ENCODE measurements at regions not wholly inside any gene's neighbourhood (a gene's known extent, or its start where the extent isn't known, plus 50 kb on each side); places are given as distances from the start of the nearest gene placed in this dataset.
A peak's percentile ranks its signal among the peaks of the same experiment; 100 is the strongest.
"Not testable (repeated sequence)": the region's sequence is repeated elsewhere in the genome, so short reads cannot be mapped to it uniquely, and the experiment has no call there.

DNA sequence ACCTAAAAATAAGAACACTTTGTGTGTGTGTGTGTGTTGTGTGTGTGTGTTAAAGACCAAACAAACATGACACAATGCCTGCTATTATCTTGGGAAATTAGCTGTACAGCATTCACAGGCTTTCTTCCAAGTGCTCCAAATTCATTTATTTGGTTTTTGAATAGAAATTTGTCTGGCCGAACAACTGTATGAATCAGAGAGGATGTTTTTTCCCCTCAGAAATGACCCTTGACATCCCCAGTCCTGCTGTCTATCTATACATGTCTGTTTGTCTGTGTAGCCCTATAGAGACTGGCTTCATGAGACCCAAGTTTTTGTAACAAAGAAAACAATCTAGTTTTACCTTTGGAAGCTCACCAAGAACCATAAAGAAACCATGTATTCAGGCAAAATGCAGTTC, 549.8 kb downstream of the NSUN3 start:
- DNase-seq: no peak

DNA sequence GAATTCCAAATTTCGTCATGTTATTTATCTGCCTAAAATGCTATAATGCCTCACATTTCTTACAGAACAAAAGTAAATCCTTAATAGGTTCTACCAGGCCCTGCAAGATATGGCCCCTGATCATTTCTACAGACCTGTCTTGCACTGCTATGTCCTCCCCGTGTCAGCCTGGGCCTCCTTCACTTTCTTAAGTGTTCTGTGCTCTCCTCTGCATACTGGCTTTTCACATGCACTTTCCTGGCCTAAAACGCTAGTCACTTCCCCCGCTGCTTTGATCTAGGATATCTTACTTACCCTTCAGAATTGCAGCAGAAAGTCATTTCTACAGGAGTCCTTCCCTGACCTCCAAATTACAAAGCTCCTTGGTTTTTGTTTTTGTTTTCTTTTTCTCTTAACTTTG, 551.3 kb downstream of the NSUN3 start:
- no peak for DNase-seq

DNA sequence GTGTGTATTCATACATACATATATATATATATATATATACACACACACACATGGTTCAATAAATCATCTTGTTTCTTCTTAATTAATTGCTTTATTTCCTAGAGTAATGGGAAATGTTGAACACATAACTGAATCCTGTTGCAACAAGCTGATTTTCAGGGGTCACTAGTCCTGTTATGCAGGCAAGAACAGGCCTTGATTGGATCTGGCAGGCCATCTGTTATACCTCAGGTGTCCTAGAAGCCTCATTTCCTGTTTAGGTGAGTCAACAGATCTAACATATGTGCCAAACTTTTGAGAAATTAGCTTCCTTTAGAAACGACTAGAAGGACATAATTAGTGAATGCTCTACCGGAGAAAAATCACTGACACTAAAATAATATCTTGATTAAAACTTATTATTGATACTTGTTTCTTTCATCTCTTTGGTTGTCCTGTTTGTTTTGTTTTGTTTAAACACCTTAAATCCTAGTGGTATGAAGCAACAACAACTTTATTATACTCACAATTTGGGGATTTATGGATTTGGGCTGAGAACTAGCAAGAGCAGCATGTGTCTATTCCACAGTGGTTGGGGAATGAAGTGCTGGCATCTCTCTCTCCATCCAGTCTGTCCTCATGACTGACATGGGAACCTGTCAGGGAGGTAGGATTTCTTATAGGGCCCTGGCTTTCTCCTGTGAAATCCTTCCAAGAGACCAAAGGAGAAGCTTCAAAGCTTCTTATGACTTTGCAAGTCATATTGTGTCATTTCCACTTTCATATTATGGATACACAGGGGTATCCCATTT, 552.6 kb downstream of the NSUN3 start:
- no peak for DNase-seq

DNA sequence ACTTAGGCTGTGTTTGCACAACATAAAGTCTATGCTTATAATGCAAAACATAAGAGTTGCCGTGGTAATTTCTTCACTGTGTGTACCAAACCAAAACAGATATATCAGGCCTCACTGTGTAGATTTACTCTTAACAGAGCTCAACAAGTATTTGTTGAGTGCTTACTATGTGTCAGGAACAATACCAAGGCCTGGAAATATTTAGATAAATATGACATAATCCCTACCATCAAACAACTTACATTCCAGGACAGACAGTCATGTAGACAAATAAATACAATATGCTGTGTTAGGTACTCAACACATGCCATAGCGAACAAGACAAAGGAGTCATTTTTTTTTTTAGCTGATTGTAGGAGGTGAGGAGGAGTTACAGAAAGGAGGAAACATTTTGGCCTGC, 554.0 kb downstream of the NSUN3 start:
- DNase-seq: no peak

DNA sequence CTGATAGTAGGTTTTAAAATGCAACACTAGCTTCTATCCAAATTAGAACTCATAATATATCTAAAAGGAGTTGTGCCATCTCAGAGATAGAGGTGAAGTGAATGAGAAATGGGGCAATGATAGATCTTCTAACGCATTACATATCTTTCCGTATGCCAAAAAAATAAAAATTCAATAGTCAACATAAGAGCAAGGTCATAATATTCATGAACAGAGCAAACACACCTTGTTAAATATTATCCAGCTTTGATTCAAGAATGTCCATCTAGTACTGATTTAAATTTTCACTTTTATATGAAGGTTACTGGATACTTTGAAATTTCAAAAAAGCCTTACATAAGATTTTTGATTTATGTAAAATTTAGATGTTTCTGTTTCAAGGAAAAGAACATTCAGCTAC, 554.5 kb downstream of the NSUN3 start:
- no peak for DNase-seq

DNA sequence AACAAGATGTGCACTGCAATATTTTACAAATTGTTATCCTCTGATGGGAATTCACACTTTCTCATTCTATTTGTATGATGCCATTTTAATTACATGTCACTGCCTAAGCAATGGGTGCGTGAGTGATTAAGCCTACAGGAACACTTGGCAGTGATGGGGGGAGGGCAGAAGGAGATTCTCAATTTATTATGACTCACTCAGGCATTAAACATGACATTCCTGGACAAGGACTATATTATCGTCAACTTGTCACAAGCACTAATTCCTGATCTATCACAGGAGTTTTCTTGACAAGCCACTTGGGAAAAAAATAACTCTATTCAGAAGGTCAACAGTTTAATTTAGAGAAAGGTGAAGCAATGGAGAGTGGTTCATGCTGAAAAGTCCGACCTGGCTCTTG, 556.8 kb downstream of the NSUN3 start:
- DNase-seq: no peak

DNA sequence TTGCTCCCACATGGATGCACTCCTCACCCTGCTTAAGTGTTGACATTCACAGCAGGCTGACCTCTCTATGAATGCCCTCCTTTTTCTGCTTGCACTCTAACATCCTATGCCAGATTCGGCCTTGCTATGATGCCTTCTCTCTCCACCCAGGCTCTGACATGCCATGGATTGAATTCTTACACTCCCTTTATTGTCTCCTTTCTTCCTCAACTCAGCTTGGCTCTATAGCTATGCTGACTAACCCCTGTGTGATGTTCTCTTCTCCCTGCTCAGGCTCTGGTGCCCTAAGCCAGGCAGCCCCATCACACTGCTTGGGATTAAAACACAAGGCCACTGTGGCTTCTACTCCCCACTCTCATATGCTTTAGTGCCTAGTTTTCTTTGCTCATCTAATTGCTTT, 563.7 kb downstream of the NSUN3 start:
- no peak for DNase-seq

DNA sequence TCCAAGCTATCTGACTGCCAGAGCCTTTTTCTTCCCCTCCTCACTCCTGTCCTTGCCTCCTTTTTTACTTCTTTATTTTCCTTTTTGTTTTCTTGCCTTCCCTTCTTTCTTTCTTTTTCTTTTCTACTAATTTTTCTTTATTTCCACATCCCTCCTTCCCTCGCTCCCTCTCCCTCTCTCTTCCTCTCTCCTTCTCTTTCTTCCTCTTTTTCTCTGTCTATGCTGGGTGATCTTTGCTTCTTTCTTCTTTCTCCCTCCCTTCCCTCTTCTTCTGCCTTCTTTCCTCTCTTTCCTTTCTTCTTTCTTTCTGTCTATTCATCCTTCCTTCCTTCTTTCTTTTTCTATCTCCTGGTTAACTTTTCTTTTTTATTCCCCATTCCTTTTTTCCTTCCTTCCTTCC, 564.8 kb downstream of the NSUN3 start:
- no peak for DNase-seq

DNA sequence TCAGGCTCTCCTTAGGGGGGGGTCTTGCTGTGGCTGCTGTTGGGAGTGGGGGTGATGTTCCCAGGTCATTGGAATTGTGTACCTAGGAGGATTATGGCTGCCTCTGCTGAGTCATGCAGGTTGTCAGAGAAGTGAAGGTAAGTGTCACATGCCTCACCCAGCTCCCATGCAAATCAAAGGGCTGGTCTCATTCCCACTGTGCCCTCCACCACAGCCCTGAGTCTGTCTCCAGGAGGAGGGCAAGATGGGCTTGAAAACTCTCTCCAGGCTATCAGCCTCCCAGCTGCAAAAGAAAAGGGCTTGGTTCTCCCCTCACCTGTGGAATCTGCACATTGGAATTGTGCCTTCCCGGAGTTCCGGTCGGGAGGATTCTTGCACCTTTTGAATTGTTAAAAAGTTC, 580.5 kb downstream of the NSUN3 start:
- DNase-seq: no peak

DNA sequence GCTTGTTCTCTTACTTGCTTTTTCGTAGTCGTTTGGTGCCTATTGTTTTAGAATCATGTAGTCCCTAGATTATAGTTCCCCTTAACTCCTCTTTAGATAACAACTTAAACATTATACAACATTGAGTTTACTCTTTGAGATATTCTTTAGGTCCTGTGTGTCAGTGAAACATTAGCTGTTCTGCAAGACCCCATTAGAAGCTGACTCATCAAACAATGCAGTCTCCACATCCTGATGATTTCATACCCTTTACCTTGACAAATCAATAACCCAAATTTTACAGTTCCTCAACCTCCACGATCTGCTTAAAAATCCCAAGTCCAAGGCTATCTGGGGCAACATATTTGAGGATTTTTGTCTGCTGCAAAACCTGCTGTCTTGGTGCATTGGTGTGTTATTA, 582.9 kb downstream of the NSUN3 start:
- no peak for DNase-seq

DNA sequence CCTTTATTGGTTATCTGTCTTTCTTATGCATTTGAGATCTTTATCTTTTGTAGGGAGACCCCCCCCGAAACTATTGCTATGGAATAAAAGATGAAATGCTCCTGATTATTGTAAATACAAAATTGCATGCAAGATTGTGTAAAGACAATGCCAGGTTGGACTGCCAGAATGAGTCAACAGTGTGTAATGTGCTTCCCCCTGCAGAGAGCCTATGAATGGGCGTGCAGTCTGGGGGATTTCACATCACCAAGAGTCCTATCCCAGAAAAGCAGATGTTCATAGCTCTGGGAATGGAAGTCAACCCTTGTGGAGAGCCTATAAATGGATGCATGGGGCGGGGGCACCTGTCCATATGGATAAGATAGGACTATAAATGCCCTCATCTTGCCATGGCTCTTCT, 584.3 kb downstream of the NSUN3 start:
- DNase-seq: peak; percentile 1

DNA sequence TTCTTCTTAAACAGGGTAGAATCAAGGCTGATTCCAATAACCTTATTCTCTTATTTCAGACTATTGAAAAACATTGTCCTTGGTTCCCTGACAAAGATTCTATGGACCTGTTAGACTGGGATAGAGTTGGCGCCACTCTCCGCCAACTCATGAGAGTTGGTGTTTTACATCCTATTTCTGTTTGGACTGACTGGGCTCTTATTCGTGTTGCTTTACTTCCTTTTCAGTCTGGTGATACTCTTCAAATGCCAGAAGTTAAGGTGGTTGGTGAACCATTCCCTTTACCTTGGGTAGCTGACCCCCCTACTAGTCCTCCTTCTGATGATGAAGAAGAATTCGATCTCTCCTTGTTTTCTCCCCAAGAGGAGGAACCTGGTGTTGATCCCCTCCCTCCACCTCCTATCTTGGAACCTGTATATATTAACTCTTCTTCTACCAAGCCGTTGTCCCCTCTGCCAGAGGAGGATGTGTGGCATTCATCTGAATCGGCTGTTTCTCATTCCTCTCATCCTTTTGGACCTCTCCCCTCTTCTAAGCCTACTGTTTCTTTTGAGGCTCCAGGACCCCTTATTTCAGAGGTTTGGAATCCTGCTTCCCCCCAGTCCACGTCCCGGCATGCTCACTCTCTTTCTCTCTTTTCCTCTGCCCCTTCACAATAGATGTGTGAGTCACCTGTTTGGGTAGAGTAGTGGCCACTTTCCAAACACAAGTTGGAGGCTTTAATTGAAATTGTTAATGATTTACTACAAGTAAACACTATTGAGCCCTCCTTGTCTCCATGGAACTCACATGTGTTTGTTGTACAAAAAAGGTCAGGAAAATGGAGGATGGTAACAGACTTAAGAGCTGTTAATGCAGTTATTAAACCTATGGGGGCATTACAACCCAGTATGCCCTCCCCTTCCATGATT, 585.7 kb downstream of the NSUN3 start:
- not testable (repeated sequence) for DNase-seq

DNA sequence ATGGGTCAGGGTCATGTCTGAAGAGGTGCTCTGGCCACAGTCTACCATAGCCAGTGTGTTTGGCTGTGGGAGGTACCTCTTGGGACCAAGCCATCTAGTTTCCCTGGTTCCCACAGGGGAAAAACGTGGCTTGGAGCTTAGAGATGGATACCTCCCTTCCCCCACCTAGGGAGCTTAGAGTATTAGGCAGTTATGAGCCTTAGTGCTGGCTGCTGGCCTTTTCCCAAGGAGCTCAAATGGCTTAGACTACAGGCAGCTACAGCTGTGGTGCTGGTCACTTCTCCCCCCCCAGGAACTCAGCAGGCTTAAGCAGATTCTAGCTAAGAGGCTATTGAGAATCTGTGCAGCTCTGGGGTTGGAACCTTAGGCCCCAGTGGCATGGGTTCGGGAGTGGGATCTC, 591.2 kb downstream of the NSUN3 start:
- DNase-seq: no peak

DNA sequence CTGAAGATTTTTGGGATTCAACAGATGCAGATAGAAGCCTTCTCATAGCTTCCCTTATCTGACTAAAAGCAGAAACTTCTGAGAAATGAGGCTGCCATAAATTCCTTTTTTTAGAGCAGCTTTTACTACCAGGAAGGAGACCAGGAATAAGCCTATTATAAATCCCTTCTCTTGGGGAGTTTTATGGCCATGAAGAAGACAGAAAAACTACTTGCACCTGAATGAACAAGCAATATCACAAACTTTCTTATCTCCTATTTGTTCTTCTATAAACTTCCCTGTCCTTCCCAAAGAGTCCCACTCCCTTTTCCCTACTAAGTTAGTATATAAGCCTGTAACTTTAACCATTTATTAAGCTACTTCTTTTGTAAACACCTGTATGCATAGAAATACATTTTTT, 603.1 kb downstream of the NSUN3 start:
- DNase-seq: no peak

DNA sequence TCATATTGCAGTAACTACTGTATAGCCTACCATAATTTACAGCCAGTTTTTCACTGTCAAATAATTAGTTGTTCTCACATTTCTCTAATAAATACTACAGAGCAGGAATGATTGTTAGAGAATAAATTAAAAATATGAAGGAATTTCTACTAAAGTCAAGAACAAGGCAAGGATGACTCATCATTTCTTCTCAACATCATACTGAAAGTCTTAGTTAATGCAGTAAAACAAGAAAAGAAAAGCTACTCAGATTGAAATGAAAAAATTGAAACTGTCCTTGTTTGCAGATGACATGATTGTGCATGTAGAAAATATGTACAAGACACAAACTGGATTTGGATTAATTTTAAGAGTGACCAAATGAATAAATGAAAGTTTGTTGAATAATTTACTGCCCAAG, 608.2 kb downstream of the NSUN3 start:
- DNase-seq: no peak

DNA sequence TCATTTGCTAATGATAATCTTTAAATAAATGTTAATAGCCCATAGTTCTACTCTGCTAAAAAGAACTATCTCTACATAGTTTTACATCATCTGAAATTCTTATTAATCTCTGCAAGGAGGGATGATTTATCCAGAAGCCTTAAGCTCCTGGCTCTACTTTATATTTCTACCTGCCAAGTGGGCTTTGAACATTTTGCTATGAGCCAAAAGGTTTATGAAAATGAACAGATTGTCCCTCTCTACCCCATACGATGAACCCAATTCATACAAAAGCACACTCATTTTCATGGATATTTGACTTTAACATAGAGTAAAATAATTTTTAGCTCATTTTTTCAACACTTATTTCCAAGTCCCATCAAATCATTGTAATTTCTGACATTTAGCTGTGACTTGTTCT, 611.0 kb downstream of the NSUN3 start:
- DNase-seq: no peak

DNA sequence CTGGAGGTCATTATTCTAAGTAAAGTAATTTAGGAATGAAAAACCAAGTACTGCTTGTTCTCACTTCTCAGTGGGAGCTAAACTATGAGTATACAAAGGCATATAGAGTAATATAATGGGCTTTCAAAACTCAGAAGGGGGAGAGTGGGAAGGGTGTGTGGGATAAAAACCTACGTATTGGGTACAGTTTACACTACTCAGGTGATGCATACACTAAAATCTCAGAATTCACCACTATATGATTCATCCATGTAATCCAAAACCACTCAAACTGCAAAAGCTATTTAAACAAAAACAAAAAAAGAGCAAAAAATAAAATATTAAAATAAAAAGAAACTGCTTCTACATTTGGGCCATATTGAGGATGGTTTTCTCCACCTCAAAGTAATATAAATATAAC, 623.3 kb downstream of the NSUN3 start:
- DNase-seq: no peak

DNA sequence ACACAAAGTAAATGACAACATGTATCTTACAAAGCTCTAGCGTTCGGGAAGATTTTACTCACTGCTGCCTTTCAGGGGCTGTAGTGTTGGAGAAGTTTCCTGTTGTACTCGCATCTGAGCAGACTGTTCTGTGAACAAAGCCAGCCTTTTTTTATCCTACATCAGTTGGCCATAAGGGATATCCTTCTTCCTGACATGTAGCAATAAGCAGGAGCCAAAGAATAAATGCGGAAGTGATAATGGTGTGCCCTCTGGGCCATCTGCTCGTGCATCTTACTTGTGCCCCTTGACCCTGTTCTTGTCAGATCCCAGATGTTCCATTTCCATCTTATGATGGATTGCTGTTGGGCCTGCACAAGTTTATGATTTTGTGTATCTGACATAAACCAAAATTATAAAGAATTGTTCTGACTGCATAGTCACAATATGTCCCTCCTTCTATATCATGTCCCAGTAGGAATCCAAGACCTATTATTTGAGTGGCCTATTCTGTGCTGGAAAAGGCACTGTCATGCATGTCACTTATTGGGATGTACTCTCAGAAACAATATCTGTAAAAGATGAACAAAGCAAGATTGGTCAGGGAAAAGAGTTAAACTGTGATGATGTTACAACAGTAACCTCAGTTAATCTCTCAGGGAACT, 631.3 kb downstream of the NSUN3 start:
- DNase-seq: no peak

DNA sequence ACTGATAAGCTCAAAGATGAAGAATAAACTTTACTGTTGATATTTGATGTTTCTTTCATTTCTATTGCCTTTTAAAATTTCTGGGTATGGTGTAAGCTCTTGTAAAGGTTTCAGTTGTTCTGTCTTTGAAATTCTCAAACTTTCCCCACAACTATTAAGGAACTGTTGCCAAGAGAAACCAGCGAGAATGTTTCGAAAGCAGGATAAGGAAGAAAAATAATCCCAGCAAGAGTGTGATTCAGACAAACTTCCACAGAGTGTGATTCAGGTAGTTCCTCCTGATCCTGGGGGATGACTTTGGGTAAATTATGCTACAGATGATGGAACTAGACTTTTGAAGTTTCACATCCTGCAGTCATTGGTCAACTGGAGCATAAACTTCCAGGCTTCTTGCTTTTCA, 632.0 kb downstream of the NSUN3 start:
- peak; percentile 4 for DNase-seq

DNA sequence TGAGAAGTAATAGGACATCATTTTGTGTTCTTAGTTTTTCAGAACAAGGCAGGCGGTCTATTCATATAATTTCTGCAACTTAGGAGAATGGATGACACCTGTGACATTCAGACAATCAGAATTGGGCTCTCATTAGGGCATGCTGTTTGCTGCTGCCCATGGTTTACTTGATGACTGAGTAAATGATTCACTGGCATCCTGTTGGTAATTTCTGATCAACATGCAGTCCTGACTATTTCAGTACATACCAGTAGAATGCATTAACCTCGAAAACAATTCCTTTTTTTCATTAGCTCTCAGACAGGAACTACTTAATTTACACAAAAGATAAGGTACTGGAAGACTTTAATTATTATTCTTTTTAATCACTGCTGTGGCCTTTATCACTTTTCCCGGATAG, 641.6 kb downstream of the NSUN3 start:
- DNase-seq: no peak

DNA sequence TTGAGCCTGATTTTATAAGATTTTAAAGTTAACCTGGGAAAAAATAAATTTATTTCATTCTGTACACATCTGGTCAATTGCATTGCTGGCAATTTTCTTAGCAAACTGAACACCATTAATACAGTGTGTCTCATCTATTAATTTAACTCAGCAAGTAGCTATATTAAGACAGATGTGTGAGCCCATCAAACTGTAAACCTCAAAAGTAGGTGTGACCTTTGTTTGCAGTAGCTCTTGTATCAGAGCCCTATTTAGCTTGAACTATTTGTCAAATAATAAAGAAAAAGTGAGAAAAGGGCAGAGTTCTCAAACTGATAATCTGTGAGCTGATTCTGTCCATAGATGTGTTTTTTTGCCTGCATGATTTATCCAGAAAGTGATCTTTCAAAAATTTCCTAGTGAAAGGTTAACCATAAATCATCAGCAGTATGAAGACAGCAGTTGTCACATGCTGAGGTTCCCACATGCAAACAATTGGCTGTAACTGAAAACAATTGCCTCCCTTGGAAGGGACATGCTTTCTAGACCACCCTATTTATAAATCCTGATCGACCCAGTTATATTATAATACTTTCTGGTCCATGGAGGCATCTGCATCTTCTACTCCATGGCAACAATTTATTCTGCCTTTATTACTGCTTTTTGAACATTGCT, 646.5 kb downstream of the NSUN3 start:
- DNase-seq: no peak

DNA sequence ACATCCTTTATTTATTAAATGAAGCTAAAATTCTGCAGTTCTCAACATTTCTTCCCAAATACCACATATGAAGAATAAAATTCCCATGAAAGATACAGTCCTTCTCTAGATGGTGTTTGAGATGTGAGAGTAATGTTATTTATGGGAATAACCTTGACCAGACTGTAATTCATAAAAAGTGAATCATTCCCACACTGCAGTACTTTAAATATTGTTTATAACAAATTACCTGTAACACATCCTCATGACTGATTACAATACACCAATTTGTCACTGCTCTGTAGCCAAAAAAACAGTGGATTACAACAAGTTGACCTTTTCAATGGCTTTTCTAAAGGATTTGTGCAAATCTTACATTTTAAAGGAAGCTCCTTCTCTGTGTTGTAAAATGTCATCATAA, 651.3 kb downstream of the NSUN3 start:
- DNase-seq: no peak

DNA sequence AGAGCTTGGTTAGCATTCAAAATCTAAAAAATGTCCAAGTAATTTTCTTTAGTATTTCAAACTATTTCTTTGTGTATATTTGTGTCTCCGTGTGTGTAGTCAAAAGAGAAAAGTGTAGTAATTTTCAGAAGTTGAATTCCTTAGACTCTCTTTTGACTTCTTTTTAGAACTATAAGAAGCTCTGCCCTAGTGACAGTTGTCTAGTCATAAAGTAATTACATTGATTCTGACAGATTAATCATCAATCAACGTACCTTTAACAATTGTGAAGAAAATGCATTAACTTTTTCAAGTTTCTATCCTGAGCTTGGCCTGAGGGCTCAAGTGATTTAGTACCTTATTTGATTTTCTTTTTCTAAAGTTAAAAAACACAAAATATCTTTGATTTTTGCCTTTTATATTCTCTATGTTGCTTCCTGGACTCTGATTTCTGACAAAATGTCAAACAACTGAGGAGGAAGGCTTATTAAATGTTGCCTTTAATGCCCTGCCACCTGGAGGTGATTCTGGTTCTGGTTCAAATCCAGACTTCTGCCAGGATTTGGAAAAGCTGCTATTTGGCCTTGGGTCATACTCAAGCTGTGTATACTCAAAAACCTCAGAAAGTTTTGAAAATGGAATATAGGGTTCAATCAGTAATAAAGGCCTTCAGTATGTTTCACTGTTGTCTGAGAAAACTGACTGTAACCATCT, 653.6 kb downstream of the NSUN3 start:
- no peak for DNase-seq

All from fibroblast of upper back skin (primary cell).